GM23338 (cell line): ENCODE measurements at regions not wholly inside any gene's neighbourhood (a gene's known extent, or its start where the extent isn't known, plus 50 kb on each side); places are given as distances from the start of the nearest gene placed in this dataset.

Experiments used
- ATAC-seq: fragments of 200-7000 bp; cut with Tn5 transposase; 3 replicates; pipeline ENCODE4 v1.9.1; 2020
- DNase-seq: peaks from one replicate; pipeline ENCODE4 v3.0.0-alpha.2; 2015; ENCODE audit warnings: low spot score
- H2AFZ ChIP-seq: fragments of 200-600 bp; sonication (generic); 2 replicates; pipeline ENCODE4 v1.8.0; 2016; ENCODE audit warnings: antibody characterized with exemption, mild to moderate bottlenecking, moderate library complexity
- H3F3A ChIP-seq: fragments of 200-600 bp; sonication (generic); replicated peaks from 2 replicates; pipeline ENCODE4 v1.8.0; 2017; ENCODE audit warnings: antibody characterized with exemption, mixed run types, low read depth
- H3K27ac ChIP-seq: fragments of 200-600 bp; sonication (generic); 2 replicates; pipeline ENCODE4 v1.6.1; 2016; ENCODE audit warnings: low read depth
- H3K27me3 ChIP-seq: fragments of 200-600 bp; sonication (generic); 2 replicates; pipeline ENCODE4 v1.8.0; 2016; ENCODE audit warnings: mild to moderate bottlenecking, mixed run types, moderate library complexity; ENCODE audit not compliant: insufficient read depth
- H3K36me3 ChIP-seq: fragments of 200-600 bp; sonication (generic); 2 replicates; pipeline ENCODE4 v1.8.0; 2016; ENCODE audit warnings: mild to moderate bottlenecking; ENCODE audit not compliant: insufficient read depth
- H3K4me1 ChIP-seq: fragments of 200-600 bp; sonication (generic); 2 replicates; pipeline ENCODE4 v1.8.0; 2016; ENCODE audit warnings: mild to moderate bottlenecking, moderate library complexity; ENCODE audit not compliant: insufficient read depth
- H3K4me2 ChIP-seq: fragments of 200-600 bp; sonication (generic); 2 replicates; pipeline ENCODE4 v1.7.1; 2017; ENCODE audit warnings: mixed run types
- H3K4me3 ChIP-seq: fragments of 200-600 bp; sonication (generic); 2 replicates; pipeline ENCODE4 v1.6.1; 2016; ENCODE audit warnings: mixed run types
- H3K79me2 ChIP-seq: fragments of 200-600 bp; sonication (generic); replicated peaks from 2 replicates; pipeline ENCODE4 v1.8.0; 2017; ENCODE audit warnings: mild to moderate bottlenecking; ENCODE audit not compliant: insufficient read depth
- H3K9me2 ChIP-seq: fragments of 200-600 bp; sonication (generic); 2 replicates; pipeline ENCODE4 v1.8.0; 2017; ENCODE audit not compliant: insufficient read depth
- H4K20me1 ChIP-seq: fragments of 200-600 bp; sonication (generic); replicated peaks from 2 replicates; pipeline ENCODE4 v1.8.0; 2017; ENCODE audit warnings: mild to moderate bottlenecking; ENCODE audit not compliant: insufficient read depth
- H3K27ac Mint-ChIP-seq: 2 replicates; pipeline ENCODE4 v1.8.0; 2020; ENCODE audit warnings: inconsistent platforms, mild to moderate bottlenecking, moderate library complexity, mixed read lengths
- H3K27me3 Mint-ChIP-seq: 3 replicates; pipeline ENCODE4 v1.8.0; 2022; ENCODE audit warnings: low read depth, mild to moderate bottlenecking, moderate library complexity, mixed read lengths, inconsistent platforms; ENCODE audit not compliant: insufficient read depth, poor library complexity
- H3K36me3 Mint-ChIP-seq: 3 replicates; pipeline ENCODE4 v1.8.0; 2021; ENCODE audit warnings: low read depth, mild to moderate bottlenecking, inconsistent platforms, moderate library complexity, mixed read lengths
- H3K4me1 Mint-ChIP-seq: 3 replicates; pipeline ENCODE4 v1.8.0; 2020; ENCODE audit warnings: mild to moderate bottlenecking, inconsistent platforms, mixed read lengths
- H3K4me3 Mint-ChIP-seq: 3 replicates; pipeline ENCODE4 v1.8.0; 2021; ENCODE audit warnings: moderate library complexity, mild to moderate bottlenecking, inconsistent platforms, mixed read lengths
- H3K9me3 Mint-ChIP-seq: 3 replicates; pipeline ENCODE4 v1.8.0; 2020; ENCODE audit warnings: moderate library complexity, mild to moderate bottlenecking, inconsistent platforms, mixed read lengths
- CREB1 ChIP-seq: fragments of 250-450 bp; sonication (Bioruptor Pico); IDR thresholded peaks from 2 replicates; pipeline ENCODE4 v1.5.0; 2020; ENCODE audit warnings: low read depth, mild to moderate bottlenecking, moderate library complexity
- EZH2 ChIP-seq: fragments of 200-600 bp; sonication (generic); IDR thresholded peaks from one replicate; pipeline ENCODE4 v1.8.0; 2017; ENCODE audit warnings: antibody characterized with exemption, mild to moderate bottlenecking, low read depth; ENCODE audit not compliant: unreplicated experiment
- EZH2phosphoT487 ChIP-seq: fragments of 200-600 bp; sonication (generic); IDR thresholded peaks from one replicate; pipeline ENCODE4 v1.8.1; 2018; ENCODE audit warnings: antibody characterized with exemption; ENCODE audit not compliant: unreplicated experiment
- JUNB ChIP-seq: IDR thresholded peaks from one replicate; pipeline ENCODE4 v1.6.1; 2016; ENCODE audit warnings: antibody characterized with exemption; ENCODE audit not compliant: unreplicated experiment
- NANOG ChIP-seq: IDR thresholded peaks from 2 replicates; pipeline ENCODE4 v1.6.1; 2016; ENCODE audit warnings: antibody characterized with exemption, borderline replicate concordance
- POLR2AphosphoS5 ChIP-seq: IDR thresholded peaks from 2 replicates; pipeline ENCODE4 v1.6.1; 2016; ENCODE audit warnings: antibody characterized with exemption, low read depth
- STAT1 ChIP-seq: IDR thresholded peaks from one replicate; pipeline ENCODE4 v1.6.1; 2016; ENCODE audit warnings: antibody characterized with exemption; ENCODE audit not compliant: unreplicated experiment
- ZNF331 ChIP-seq: fragments of 250-450 bp; sonication (Bioruptor Pico); IDR thresholded peaks from 2 replicates; pipeline ENCODE4 v1.5.0; 2020; ENCODE audit warnings: low read depth, mild to moderate bottlenecking, moderate library complexity
- TF ChIP-seq, protein P1 (sequence below): fragments of 250-450 bp; sonication (Bioruptor Pico); IDR thresholded peaks from 2 replicates; pipeline ENCODE4 v1.5.0; 2020; ENCODE audit warnings: mild to moderate bottlenecking, moderate library complexity

DNA sequence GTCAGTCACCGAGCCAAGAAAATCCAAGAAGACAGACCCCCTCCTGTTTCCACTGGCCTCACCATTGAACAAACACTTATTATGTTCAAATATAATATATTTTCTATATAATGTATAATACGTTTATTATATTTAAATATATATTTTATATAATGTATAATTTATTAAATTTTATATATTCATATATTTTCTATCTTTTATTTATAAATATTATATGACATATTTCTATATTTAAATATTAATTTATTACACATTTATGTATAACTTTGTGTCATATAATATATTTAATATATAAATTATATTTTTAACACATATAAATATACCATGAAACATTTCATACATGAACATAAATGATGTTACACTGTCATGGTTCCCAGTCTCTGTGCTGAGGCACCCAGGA is 60.9 kb upstream of the RMDN2 start (continued):
- TF ChIP-seq, protein P1, sequence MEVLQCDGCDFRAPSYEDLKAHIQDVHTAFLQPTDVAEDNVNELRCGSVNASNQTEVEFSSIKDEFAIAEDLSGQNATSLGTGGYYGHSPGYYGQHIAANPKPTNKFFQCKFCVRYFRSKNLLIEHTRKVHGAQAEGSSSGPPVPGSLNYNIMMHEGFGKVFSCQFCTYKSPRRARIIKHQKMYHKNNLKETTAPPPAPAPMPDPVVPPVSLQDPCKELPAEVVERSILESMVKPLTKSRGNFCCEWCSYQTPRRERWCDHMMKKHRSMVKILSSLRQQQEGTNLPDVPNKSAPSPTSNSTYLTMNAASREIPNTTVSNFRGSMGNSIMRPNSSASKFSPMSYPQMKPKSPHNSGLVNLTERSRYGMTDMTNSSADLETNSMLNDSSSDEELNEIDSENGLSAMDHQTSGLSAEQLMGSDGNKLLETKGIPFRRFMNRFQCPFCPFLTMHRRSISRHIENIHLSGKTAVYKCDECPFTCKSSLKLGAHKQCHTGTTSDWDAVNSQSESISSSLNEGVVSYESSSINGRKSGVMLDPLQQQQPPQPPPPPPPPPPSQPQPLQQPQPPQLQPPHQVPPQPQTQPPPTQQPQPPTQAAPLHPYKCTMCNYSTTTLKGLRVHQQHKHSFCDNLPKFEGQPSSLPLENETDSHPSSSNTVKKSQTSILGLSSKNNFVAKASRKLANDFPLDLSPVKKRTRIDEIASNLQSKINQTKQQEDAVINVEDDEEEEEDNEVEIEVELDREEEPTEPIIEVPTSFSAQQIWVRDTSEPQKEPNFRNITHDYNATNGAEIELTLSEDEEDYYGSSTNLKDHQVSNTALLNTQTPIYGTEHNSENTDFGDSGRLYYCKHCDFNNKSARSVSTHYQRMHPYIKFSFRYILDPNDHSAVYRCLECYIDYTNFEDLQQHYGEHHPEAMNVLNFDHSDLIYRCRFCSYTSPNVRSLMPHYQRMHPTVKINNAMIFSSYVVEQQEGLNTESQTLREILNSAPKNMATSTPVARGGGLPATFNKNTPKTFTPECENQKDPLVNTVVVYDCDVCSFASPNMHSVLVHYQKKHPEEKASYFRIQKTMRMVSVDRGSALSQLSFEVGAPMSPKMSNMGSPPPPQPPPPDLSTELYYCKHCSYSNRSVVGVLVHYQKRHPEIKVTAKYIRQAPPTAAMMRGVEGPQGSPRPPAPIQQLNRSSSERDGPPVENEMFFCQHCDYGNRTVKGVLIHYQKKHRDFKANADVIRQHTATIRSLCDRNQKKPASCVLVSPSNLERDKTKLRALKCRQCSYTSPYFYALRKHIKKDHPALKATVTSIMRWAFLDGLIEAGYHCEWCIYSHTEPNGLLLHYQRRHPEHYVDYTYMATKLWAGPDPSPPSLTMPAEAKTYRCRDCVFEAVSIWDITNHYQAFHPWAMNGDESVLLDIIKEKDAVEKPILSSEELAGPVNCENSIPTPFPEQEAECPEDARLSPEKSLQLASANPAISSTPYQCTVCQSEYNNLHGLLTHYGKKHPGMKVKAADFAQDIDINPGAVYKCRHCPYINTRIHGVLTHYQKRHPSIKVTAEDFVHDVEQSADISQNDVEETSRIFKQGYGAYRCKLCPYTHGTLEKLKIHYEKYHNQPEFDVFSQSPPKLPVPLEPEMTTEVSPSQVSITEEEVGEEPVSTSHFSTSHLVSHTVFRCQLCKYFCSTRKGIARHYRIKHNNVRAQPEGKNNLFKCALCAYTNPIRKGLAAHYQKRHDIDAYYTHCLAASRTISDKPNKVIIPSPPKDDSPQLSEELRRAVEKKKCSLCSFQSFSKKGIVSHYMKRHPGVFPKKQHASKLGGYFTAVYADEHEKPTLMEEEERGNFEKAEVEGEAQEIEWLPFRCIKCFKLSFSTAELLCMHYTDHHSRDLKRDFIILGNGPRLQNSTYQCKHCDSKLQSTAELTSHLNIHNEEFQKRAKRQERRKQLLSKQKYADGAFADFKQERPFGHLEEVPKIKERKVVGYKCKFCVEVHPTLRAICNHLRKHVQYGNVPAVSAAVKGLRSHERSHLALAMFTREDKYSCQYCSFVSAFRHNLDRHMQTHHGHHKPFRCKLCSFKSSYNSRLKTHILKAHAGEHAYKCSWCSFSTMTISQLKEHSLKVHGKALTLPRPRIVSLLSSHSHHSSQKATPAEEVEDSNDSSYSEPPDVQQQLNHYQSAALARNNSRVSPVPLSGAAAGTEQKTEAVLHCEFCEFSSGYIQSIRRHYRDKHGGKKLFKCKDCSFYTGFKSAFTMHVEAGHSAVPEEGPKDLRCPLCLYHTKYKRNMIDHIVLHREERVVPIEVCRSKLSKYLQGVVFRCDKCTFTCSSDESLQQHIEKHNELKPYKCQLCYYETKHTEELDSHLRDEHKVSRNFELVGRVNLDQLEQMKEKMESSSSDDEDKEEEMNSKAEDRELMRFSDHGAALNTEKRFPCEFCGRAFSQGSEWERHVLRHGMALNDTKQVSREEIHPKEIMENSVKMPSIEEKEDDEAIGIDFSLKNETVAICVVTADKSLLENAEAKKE: no peak
- TF ChIP-seq EZH2phosphoT487 (no peak), POLR2AphosphoS5 (no peak), NANOG (no peak)

DNA sequence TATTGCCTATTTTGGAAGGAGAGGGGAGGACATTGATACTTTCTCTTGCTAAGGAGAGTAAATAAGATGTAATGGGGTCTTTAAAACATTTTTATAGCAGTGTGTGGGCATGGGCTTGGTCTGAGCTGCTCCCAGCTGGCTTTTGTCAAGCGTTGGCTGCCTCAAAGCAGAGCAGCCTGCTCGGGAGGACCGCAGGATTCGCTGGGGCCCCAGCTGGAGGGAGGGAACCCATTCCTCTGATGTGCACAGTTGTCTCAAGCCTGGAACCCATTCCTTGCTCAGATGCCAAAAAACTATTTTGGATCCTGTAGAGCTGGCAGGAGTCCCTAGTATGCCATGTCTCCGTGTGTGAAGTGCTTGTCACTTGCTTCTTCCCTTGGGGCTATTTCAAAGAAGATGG is 59.4 kb upstream of the RMDN2 start:
- no peaks in the 10 kb centered on the region for H3K79me2 ChIP-seq
- H3K27me3 Mint-ChIP-seq: peaks cover 5% of the 10 kb centered on the region
- H3K4me2 ChIP-seq: no peak overlapping the region
- no peaks in the 10 kb centered on the region for H4K20me1 ChIP-seq
- no peak overlapping the region for H3K4me3 ChIP-seq
- H3K36me3 Mint-ChIP-seq: no peaks in the 10 kb centered on the region
- no peaks in the 10 kb centered on the region for H3K4me1 ChIP-seq
- no peaks in the 10 kb centered on the region for H3F3A ChIP-seq
- TF ChIP-seq STAT1: no peak
- no peak for TF ChIP-seq CREB1 (CRISPR knock-in tag)
- no peak for TF ChIP-seq ZNF331 (CRISPR knock-in tag)
- no peak for TF ChIP-seq EZH2
- TF ChIP-seq JUNB: no peak
- H3K27me3 ChIP-seq: no peaks in the 10 kb centered on the region
- no peak for ATAC-seq
- H3K9me2 ChIP-seq: peaks cover 11% of the 10 kb centered on the region; the same call in 1 of the 2 replicates
- H3K4me1 Mint-ChIP-seq: peaks cover 5% of the 10 kb centered on the region; the same call in 2 of the 3 replicates
- H3K27ac ChIP-seq: no peak overlapping the region
- H3K27ac Mint-ChIP-seq: no peak overlapping the region
- no peaks in the 10 kb centered on the region for H3K36me3 ChIP-seq
- DNase-seq: no peak
- H2AFZ ChIP-seq: no peak overlapping the region
- no peaks in the 10 kb centered on the region; the same call in 2 of the 3 replicates for H3K9me3 Mint-ChIP-seq
- H3K4me3 Mint-ChIP-seq: no peak overlapping the region
